Prostate gland (tissue), 2 donors: ENCODE measurements at regions not wholly inside any gene's neighbourhood (a gene's known extent, or its start where the extent isn't known, plus 50 kb on each side); places are given as distances from the start of the nearest gene placed in this dataset.

Experiments used
- DNase-seq: peaks from one replicate; pipeline ENCODE4 v3.0.0-alpha.2; 2019; ENCODE audit warnings: low spot score
- H3K27ac ChIP-seq, 2 donors: fragments of 200-600 bp; sonication (generic); 2 replicates each; pipeline ENCODE4 v1.5.1; 2017 to 2019
- H3K27me3 ChIP-seq: fragments of 200-600 bp; sonication (generic); replicated peaks from 2 replicates; pipeline ENCODE4 v1.5.1; 2019; ENCODE audit not compliant: insufficient read depth
- H3K36me3 ChIP-seq, 2 donors: fragments of 200-600 bp; sonication (generic); 1 replicate in 1 of 2; 2 replicates in 1 of 2; pipeline versions ENCODE4 v1.5.1 to v1.8.1; 2017 to 2019
- H3K4me1 ChIP-seq: fragments of 200-600 bp; sonication (generic); replicated peaks from 2 replicates; pipeline ENCODE4 v1.5.1; 2019
- H3K4me3 ChIP-seq, 2 donors: fragments of 200-600 bp; sonication (generic); 2 replicates each; pipeline ENCODE4 v1.5.1; 2017 to 2019
- H3K9me3 ChIP-seq: fragments of 200-600 bp; sonication (generic); 2 replicates; pipeline ENCODE4 v1.5.1; 2017
- POLR2A ChIP-seq: fragments of 450-650 bp; IDR thresholded peaks from one replicate; pipeline ENCODE4 v1.6.1; 2016; ENCODE audit warnings: antibody characterized with exemption, mild to moderate bottlenecking
- POLR2AphosphoS5 ChIP-seq: sonication (generic); formaldehyde crosslinking; IDR thresholded peaks from one replicate; pipeline ENCODE4 v1.6.1; 2017; ENCODE audit warnings: antibody characterized with exemption
- WGBS: methylation state at CpG from one replicate; pipeline ENCODE4 v1.1.5; 2018; 5-methylcytosine and 5-hydroxymethylcytosine counted together
- intact Hi-C: fragments of 100-400 bp; cut with DNase I; formaldehyde crosslinking; loops from one replicate; pipeline ENCODE4 v1.14.2; 2022
- TF ChIP-seq, protein P1 (sequence below), 4 experiments: fragments of 200-600 bp in 2 of 4; fragments of 450-650 bp in 2 of 4; sonication (generic) in 2 of 4; IDR thresholded peaks; 1 replicate in 3 of 4; 2 replicates in 1 of 4; pipeline ENCODE4 v1.5.1; 2016 to 2019; ENCODE audit warnings: antibody characterized with exemption in 4 of 4, mild to moderate bottlenecking in 2 of 4, moderate library complexity in 2 of 4

DNA sequence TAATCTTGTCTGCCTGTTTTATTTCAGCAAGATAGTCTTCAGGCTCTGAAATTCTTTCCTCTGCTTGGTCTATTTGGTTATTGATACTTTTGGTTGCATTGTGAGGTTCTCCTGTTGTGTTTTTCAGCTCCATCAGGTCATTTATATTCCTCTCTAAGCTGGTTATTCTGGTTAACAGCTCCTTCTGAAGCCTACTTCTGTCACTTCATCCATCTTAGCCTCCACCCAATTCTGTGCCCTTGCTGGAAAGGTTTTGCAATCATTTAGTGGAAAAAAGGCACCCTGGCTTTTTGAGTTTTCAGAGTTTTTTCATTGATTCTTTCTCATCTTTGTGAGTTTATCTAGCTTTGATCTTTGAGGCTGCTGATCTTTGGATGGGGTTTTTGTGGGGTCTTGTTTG, 647.7 kb downstream of the SPRY1 start:
- intact Hi-C loops = no loop called here
- Histone ChIP-seq H3K4me1 (no peaks in the 10 kb centered on the region), H3K9me3 (no peaks in the 10 kb centered on the region), H3K27me3 (no peaks in the 10 kb centered on the region), H3K36me3 (no peaks in the 10 kb centered on the region), H3K4me3 (no peak overlapping the region), H3K27ac (no peak overlapping the region)
- DNase-seq = no peak
- TF ChIP-seq, protein P1, sequence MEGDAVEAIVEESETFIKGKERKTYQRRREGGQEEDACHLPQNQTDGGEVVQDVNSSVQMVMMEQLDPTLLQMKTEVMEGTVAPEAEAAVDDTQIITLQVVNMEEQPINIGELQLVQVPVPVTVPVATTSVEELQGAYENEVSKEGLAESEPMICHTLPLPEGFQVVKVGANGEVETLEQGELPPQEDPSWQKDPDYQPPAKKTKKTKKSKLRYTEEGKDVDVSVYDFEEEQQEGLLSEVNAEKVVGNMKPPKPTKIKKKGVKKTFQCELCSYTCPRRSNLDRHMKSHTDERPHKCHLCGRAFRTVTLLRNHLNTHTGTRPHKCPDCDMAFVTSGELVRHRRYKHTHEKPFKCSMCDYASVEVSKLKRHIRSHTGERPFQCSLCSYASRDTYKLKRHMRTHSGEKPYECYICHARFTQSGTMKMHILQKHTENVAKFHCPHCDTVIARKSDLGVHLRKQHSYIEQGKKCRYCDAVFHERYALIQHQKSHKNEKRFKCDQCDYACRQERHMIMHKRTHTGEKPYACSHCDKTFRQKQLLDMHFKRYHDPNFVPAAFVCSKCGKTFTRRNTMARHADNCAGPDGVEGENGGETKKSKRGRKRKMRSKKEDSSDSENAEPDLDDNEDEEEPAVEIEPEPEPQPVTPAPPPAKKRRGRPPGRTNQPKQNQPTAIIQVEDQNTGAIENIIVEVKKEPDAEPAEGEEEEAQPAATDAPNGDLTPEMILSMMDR (IDR thresholded peaks at IDR 0.05) = no peak
- TF ChIP-seq POLR2A (no peak), POLR2AphosphoS5 (no peak)

DNA sequence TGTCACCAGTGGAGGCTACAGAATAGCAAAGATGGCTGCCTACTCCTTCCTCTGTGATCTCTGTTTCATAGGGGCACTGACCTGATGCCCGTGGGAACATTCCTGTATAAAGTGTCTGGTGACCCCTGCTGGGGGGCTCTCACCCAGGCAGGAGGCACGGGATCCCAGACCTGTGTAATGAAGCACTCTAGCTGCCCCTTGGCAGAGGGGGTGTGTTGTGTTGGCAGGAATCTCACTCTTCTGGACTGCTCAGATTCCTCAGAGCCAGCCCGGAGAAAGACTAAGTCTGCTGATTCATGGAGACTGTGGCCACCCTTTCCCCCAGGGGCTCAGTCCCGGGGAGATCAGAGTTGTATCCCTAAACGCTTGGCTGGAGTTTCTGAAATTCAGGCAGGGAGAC, 648.3 kb downstream of the SPRY1 start:
- TF ChIP-seq POLR2AphosphoS5 = no peak
- no peak for TF ChIP-seq POLR2A
- TF ChIP-seq, protein P1 (IDR thresholded peaks at IDR 0.05) = no peak
- no peaks in the 10 kb centered on the region for H3K36me3 ChIP-seq
- WGBS = 63% methylated on average over 5 of the region's 5 CpGs
- intact Hi-C loops = no loop called here
- no peaks in the 10 kb centered on the region for H3K9me3 ChIP-seq
- H3K4me1 ChIP-seq = no peaks in the 10 kb centered on the region
- DNase-seq = no peak
- no peak overlapping the region for H3K4me3 ChIP-seq
- H3K27ac ChIP-seq = no peak overlapping the region
- no peaks in the 10 kb centered on the region for H3K27me3 ChIP-seq

GRCh38 chr4:124046190-124046589, 649.6 kb downstream of the SPRY1 start:
- Histone ChIP-seq H3K36me3 (no peaks in the 10 kb centered on the region), H3K4me3 (no peak overlapping the region), H3K27ac (no peak overlapping the region), H3K27me3 (no peaks in the 10 kb centered on the region), H3K4me1 (no peaks in the 10 kb centered on the region), H3K9me3 (no peaks in the 10 kb centered on the region)
- no peak for DNase-seq
- intact Hi-C loops = no loop called here
- TF ChIP-seq POLR2A = no peak
- TF ChIP-seq, protein P1 (IDR thresholded peaks at IDR 0.05) = no peak
- no peak for TF ChIP-seq POLR2AphosphoS5
- 76% methylated on average over 2 of the region's 2 CpGs for WGBS

- intact Hi-C loops = no loop called here
- Histone ChIP-seq H3K4me3 (no peak overlapping the region), H3K9me3 (no peaks in the 10 kb centered on the region), H3K27me3 (no peaks in the 10 kb centered on the region), H3K36me3 (no peaks in the 10 kb centered on the region), H3K27ac (no peak overlapping the region), H3K4me1 (no peaks in the 10 kb centered on the region)
- no peak for DNase-seq
- TF ChIP-seq POLR2AphosphoS5 (no peak), POLR2A (no peak)
- TF ChIP-seq, protein P1 (IDR thresholded peaks at IDR 0.05) = no peak
- WGBS = 86% methylated on average over 4 of the region's 4 CpGs
Measured at GRCh38 chr4:124053872-124054538, 657.4 kb downstream of the SPRY1 start.

- H3K4me1 ChIP-seq = no peaks in the 10 kb centered on the region
- TF ChIP-seq POLR2A = no peak
- TF ChIP-seq, protein P1 (IDR thresholded peaks at IDR 0.05) = no peak
- TF ChIP-seq POLR2AphosphoS5 = no peak
- H3K9me3 ChIP-seq = no peaks in the 10 kb centered on the region
- H3K27me3 ChIP-seq = no peaks in the 10 kb centered on the region
- intact Hi-C loops = no loop called here
- no peak overlapping the region for H3K4me3 ChIP-seq
- H3K27ac ChIP-seq = no peak overlapping the region
- 96% methylated on average over 1 of the region's 1 CpG for WGBS
- no peak for DNase-seq
- H3K36me3 ChIP-seq = no peaks in the 10 kb centered on the region
Measured at GRCh38 chr4:124055336-124055735, 657.2 kb downstream of the ANKRD50 start.
